HG03439 (cell line): ENCODE measurements at regions not wholly inside any gene's neighbourhood (a gene's known extent, or its start where the extent isn't known, plus 50 kb on each side); places are given as distances from the start of the nearest gene placed in this dataset.
"Not testable (repeated sequence)": the region's sequence is repeated elsewhere in the genome, so short reads cannot be mapped to it uniquely, and the experiment has no call there.

Source experiments
- ATAC-seq: cut with Tn5 transposase; IDR thresholded peaks from one replicate; pipeline ENCODE4 v1.9.1; 2021; ENCODE audit warnings: mild to moderate bottlenecking, moderate library complexity; ENCODE audit not compliant: unreplicated experiment

GRCh38 chr20:11976966-11977365 is 59.3 kb downstream of the BTBD3 start:
- ATAC-seq: no peak

DNA sequence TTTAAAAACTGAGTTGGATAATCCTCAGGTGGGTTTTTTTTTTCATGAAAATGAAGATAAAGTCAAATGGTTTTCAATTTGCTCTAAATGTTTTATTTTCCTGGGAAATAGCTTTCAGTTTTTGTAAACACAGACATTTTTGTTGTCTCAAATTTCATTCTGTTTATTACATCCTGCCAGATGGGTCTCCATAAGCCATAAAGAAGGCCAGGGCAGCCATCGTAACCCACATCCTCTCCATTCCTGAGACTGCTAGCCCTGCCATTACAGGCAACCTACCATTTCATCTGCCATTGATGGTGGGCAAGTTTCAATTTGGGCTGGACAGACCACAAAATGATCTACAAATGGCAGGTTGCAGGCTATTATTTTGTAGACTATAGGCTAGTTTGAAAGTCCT is 60.8 kb downstream of the BTBD3 start:
- ATAC-seq: no peak

DNA sequence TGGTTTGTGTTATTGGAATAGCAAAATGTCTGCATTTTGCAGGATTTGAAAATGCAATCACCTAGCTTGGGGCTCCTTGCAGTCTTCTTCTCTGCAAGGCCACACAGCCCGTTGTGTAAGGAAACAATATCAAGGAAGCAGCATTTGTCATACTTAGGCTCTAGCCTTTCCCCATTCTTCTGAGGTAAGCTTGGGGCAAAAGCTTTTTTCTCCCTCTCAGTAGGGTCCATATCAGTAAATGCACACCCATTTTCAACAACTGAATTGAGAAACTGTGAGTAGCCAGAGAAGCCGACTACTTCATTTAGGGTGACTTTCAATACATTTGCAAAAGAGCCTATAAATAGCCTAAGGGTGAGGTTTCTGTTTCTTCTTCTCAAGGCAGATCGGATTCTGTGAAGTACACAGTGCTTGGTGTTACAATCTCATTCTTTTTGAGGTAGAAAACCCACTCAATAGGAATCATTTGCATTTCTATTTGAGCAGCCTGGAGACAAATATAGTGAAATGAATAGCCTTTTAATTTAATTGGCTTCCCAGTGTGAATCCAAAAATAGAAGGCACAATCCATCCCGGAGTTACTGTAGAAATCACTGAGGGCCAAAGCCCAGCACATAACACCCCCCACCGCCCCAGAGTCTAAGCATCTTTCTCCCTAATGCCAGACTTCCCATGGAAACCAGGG is 61.8 kb downstream of the BTBD3 start:
- no peak for ATAC-seq

DNA sequence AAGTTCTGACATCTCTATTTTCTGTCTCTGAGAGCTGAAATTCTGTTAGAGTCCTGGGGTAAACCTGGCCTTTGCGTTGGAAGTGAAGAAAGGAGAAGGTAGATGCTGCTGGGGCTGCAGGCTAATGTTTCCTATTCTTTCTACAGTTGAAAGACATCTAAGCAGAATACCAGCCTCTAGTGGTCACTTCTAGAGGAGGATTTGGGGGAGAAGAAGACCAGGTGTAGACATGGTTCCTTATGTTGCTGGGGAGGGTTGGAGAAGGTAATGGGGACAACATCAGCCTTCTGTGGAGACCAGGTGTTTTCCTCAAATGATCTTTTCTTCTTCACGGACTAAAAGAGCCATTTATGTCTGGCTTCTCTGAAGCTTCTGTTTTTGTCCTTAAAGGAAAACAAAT is 62.6 kb downstream of the BTBD3 start:
- ATAC-seq: no peak

DNA sequence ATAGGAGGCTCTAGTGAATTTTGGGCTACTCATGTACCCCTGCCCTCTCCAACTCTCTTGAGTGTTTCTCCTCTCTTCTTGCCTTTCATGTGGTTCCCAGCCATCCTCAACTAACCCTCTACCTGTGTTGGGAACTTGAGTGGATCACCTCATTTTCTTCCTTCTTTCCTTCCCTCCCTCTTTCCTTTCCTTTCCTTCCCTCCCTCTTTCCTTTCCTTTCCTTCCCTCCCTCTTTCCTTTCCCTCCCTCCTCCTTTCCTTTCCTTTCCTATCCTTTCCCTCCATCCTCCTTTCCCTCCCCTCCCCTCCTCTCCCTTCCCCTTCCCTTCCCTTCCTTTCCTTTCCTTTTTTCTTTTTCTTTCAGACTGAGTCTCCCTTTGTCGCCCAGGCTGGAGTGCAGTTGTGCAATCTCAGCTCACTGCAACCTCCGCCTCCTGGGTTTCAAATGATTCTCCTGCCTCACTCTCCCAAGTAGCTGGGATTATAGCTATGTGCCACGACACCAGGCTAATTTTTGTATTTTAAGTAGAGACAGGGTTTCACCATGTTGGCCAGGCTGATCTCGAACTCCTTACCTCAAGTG is 63.8 kb downstream of the BTBD3 start:
- ATAC-seq: no peak

DNA sequence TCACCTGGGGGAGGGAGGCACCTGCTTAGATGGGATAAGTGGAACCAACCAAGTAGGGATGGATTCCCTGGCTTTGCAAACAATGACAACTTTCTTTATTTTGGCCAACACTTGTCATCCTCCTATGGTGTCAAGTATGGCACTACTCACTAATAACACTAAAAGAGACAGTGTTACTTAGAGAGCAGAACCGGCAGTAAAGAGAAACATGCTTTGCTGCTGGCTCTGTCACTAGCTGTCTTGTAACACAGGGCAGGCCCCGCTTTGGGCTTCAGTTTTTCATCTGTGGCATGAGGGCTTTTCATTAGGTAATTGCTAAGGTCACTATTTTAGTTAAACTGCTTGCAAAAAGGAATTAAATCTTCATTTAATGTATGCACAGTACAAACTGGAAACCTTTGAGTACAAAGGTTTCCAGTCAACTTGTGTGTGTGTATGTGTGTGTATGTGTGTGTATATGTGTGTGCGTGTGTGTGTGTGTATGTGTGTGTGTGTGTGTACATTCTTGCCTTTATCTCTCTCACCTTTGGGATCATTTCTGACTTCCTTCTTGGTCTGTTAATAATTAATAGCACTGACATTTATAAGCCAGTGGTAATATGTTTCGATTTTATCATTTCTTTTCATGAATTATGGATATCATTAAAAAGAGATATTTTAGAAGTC is 64.7 kb downstream of the BTBD3 start:
- no peak for ATAC-seq

GRCh38 chr20:11982955-11983470 is 65.3 kb downstream of the BTBD3 start:
- ATAC-seq: no peak

DNA sequence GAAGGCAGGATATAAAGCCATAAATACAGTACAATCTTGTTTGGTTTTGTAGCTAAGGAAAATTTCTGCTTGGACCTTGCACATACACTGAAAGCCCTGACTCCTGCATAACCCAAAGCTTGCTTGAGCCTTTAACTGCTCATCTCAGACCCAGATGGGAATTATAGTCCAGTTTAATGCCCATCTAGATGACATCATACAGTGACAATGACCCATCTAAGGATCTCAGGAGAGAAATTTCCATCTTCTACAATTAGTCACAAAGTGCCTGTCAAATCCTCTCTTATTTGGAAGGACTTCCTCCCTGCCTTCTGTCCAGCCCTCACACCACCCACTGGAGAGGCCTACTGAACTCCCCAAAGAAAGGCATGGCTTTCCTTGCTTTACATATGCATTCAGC is 69.3 kb downstream of the BTBD3 start:
- ATAC-seq: no peak

DNA sequence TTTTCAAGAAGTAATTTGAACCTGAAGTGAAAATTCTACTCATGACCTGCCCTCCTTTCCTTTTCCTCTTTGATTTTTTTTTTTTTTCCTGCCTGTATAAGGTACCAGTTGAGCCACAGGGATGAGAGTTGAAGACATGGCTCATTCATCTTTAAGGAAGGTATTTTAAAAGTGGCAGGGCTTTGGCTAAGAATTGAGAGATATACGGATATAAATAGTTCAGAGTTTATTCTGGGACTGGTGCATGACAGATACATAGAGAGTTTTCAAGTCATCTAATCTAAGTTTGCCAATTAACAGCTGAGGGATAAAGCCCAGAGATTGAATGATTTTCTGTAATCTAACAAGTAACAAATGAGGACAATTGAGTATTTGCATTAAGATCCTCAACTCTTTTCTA is 69.8 kb downstream of the BTBD3 start:
- no peak for ATAC-seq

DNA sequence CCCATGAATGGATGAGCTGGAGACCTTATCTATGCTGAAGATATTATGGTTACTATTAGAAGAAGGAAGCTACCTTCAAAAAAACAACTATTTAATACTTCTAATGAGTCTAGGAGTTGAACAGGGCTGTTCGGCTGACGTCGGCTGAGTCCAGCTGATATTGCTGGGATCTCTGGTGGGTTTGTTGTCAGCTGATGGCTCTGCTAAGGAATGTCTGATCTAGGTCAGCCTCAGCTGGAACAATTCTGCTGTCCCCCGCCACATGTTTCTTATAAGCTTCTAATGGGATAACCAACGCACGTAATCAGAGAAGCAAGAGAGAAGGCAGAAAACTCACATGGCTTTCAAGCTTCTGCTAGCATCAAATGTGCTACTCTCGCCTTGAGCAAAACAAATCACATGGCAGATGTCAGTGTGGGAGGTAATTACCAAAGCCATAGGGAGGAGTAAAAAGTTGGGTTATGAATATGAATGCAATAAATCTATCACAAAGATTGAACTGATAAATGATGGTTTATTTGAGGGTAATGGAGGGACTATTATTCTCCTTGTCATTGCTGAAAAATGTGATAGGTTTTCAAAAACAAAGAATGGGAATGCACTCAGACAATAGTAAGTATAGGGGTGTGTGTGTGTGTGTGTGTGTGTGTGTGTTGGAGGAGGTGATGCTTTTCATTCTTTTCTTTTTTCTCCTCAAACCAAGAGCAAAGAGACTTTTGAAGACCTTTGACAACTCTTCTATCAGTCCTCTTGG is 71.5 kb downstream of the BTBD3 start:
- ATAC-seq: no peak

GRCh38 chr20:11992426-11992825 is 74.7 kb downstream of the BTBD3 start:
- ATAC-seq: no peak

DNA sequence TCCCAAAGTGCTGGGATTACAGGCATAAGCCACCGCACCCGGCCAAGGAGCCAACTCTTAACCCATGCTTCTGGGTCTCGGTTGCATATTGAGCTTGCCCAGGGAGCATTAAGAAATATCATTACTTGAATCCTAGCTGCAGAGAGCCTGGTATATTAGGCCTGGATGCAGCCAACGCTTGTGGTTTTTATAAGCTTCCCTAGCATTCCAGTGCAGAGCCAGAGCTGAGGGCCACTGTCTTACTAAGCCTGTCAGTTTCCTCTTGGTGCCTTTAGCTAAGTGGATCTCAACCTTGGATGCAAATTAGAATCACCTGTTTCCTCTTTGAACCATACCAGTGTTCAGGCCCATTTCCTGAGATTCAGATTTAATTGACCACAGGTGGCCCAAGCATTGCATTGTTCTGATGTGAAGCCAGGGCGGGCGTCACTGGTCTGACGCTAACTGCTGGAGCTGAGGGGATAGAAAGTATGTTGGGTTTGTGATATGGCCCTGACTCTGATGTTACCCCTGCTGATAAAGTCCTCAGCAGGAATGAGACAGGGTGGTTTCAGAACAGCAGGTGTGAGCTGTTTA is 76.3 kb downstream of the BTBD3 start:
- ATAC-seq: no peak

- ATAC-seq: no peak
Observed at GRCh38 chr20:11995805-11996567, 78.3 kb downstream of the BTBD3 start.

DNA sequence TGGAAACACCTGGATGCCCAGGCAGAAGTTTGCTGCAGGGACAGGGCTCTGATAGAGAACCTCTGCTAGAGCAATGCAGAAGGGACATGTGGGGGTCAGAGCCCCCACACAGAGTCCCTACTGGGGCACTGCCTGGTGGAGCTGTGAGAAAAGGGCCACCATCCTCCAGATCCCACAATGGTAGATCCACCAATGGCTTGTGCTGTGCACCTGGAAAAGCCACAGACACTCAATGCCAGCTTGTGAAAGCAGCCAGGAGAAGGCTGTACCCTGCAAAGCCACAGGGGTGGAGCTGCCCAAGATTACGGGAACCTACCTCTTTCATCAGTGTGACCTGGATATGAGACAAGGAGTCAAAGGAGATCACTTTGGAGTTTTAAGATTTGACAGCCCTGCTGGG is 87.1 kb downstream of the BTBD3 start:
- not testable (repeated sequence) for ATAC-seq

DNA sequence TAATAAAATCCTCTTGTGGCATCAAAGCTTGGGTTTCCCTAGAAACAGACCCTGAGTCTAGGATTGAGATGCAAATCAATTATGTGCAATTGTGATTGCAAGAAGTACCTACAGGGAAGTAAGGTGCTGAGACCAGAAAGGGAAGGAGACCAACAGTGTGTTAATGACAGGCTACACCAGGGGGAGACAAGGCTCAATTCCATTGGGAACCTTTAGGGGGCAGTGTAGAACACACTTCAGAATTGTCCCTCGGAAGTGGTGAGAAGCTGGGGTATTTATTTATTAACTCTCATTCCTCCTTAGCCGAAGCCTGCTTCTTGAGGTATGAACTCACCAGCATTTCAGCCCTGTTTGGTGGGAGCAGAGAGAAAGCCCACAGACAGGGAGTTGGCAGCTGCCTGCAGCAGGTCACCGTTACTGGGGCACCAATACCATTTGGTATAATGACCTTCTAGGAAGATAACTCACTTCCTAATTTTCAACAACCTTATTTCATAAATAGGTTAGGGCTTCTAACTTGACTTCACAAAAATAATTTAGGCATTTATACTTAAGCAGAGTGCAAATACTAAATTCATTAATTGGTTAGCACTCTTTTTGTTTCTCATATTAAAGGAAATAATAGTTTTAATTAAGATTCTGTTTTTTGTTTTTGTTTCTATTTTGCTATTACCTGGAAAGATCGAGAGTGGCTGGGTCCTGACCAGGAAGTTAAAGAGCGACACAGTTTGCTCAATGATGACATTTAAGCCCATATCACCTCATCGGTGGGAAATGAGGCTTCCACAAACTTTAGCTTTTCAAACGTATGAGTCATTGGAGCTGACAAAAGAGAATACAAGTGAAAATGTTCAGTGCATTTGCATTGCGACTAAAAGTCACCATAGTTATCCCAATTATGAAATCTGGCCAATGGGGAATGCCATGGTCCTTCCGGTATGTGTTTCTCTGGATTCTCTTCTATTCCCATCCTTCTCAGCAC is 94.8 kb downstream of the BTBD3 start:
- no peak for ATAC-seq

- no peak for ATAC-seq
Observed at GRCh38 chr20:12014276-12014675, 96.6 kb downstream of the BTBD3 start.

- ATAC-seq: no peak
Observed at GRCh38 chr20:12014736-12015135, 97.0 kb downstream of the BTBD3 start.

DNA sequence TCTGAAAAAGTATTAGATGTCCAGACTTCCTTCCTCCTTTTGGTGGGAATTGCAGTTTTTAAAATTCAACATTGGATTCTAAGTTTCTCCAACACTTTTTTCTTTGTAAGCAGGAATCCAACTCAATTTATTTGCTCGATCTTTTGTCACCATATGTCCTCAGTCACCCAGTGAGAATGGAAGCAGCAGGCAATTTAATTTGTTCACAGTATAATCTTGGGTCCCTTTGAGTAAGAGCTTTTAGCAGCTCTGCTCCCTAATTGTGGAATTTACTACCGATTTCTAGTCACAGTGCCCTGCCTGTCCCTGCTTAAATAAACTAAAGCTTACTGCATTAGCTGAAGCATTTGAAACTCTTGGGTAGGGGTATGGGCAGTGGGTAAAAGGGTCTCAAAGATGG is 98.6 kb downstream of the BTBD3 start:
- no peak for ATAC-seq

DNA sequence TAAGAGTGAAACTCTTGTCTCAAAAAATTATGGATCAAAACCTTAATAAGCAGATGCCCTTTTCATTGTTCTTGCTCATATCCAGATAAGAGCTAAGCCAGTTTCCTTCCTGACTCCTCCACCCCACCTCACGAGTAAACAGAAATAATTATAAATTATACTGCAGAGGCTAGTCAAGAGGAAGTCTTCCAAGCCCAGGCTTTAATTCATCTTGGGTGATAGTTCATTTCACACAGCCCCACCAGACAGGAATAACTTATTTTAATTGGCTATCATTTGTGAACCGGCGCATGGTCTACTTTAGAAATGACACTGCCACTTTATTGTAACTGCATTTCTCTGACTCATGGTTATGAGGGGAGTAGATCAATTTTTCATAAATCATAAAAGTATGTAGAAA is 102.0 kb downstream of the BTBD3 start:
- ATAC-seq: no peak
